HCT116 (cell line): ENCODE measurements at regions not wholly inside any gene's neighbourhood (a gene's known extent, or its start where the extent isn't known, plus 50 kb on each side); places are given as distances from the start of the nearest gene placed in this dataset.
"Not testable (repeated sequence)": the region's sequence is repeated elsewhere in the genome, so short reads cannot be mapped to it uniquely, and the experiment has no call there.

ENCODE experiments used
- ATAC-seq: fragments of 200-7000 bp; cut with Tn5 transposase; 2 replicates; pipeline ENCODE4 v1.9.1; 2020; ENCODE audit warnings: mild to moderate bottlenecking, moderate library complexity
- BruUV-seq: library from RNA; stranded (reverse); fragments of 400-500 nt; replicated peaks from 2 replicates; lab custom pipeline; 2021; lab: Mats Ljungman, UMichigan
- CTCF ChIA-PET: fragments of 300-600 bp; sonication (Branson Sonifier 250); formaldehyde crosslinking; loops from one replicate; lab custom pipeline; 2021; ENCODE audit warnings: antibody characterized with exemption; lab: Charles Lee
- POLR2A ChIA-PET: fragments of 300-600, 350-600 bp; sonication (Branson Sonifier 250); formaldehyde crosslinking; loops from one replicate; lab custom pipeline; 2021; ENCODE audit warnings: antibody characterized with exemption; lab: Charles Lee
- RAD21 ChIA-PET, 2 experiments: fragments of 300-600 bp; sonication (Branson Sonifier 250); formaldehyde crosslinking; loops; one replicate each; lab custom pipeline; 2023; ENCODE audit warnings: low total read pairs in 2 of 2; ENCODE audit not compliant: uncharacterized antibody in 2 of 2, unreplicated experiment in 2 of 2, low non-redundant PET in 1 of 2; lab: Charles Lee
- DNase-seq: peaks from one replicate; pipeline ENCODE4 v3.0.0-alpha.2; 2010; ENCODE audit warnings: low read depth, low spot score
- H2AFZ ChIP-seq: fragments of 200-600 bp; shearing (Covaris generic), sonication (generic); 2 replicates; pipeline ENCODE4 v1.6.1; 2017; ENCODE audit warnings: low read depth, mixed run types, mixed read lengths, antibody characterized with exemption, low read length; ENCODE audit not compliant: poor library complexity, severe bottlenecking
- H3K27ac ChIP-seq: 2 replicates; pipeline ENCODE4 v1.5.1; 2012; ENCODE audit warnings: low read depth, low read length
- H3K27me3 ChIP-seq: fragments of 200-600 bp; sonication (generic); 2 replicates; pipeline ENCODE4 v1.6.1; 2016; ENCODE audit warnings: mixed run types, low read length, mixed read lengths; ENCODE audit not compliant: insufficient read depth
- H3K36me3 ChIP-seq, 2 experiments: fragments of 200-500 bp in 1 of 2; fragments of 200-600 bp in 1 of 2; sonication (Bioruptor generic) in 1 of 2; sonication (generic) in 1 of 2; 2 replicates each; pipeline versions ENCODE4 v1.5.1 to v1.6.1; 2014 to 2016; ENCODE audit warnings: low read length in 2 of 2, inconsistent platforms in 1 of 2, mixed read lengths in 1 of 2, mixed run types in 1 of 2; ENCODE audit not compliant: insufficient read depth in 2 of 2, control insufficient read depth in 1 of 2
- H3K4me1 ChIP-seq, 2 experiments: fragments of 200-600 bp in 1 of 2; sonication (generic) in 1 of 2; 2 replicates each; pipeline versions ENCODE4 v1.5.1 to v1.6.1; 2012 to 2017; ENCODE audit warnings: low read length in 2 of 2, inconsistent platforms in 1 of 2, mild to moderate bottlenecking in 1 of 2, mixed read lengths in 1 of 2, mixed run types in 1 of 2, moderate library complexity in 1 of 2; ENCODE audit not compliant: insufficient read depth in 2 of 2, control insufficient read depth in 1 of 2
- H3K4me2 ChIP-seq: fragments of 200-600 bp; sonication (generic); 2 replicates; pipeline ENCODE4 v1.6.1; 2017; ENCODE audit warnings: mixed run types, low read length, mixed read lengths
- H3K4me3 ChIP-seq, 2 experiments: fragments of 200-600 bp in 1 of 2; sonication (generic) in 1 of 2; replicated peaks in 1 of 2; 2 replicates each; pipeline ENCODE4 v1.5.1; 2011 to 2016; ENCODE audit warnings: low read length in 2 of 2, control low read depth in 1 of 2, low read depth in 1 of 2, mild to moderate bottlenecking in 1 of 2, mixed read lengths in 1 of 2, mixed run types in 1 of 2
- H3K79me2 ChIP-seq: fragments of 200-600 bp; sonication (generic); 2 replicates; pipeline ENCODE4 v1.6.1; 2017; ENCODE audit warnings: mild to moderate bottlenecking, mixed run types, low read length, moderate library complexity, mixed read lengths; ENCODE audit not compliant: insufficient read depth
- H3K9ac ChIP-seq: fragments of 200-600 bp; sonication (generic); 2 replicates; pipeline ENCODE4 v1.6.1; 2016; ENCODE audit warnings: low read length, mixed read lengths
- H3K9me2 ChIP-seq: fragments of 200-600 bp; sonication (generic), shearing (Covaris generic); 2 replicates; pipeline ENCODE4 v1.6.1; 2017; ENCODE audit warnings: mixed run types, mild to moderate bottlenecking, moderate library complexity; ENCODE audit not compliant: insufficient read depth
- H3K9me3 ChIP-seq, 2 experiments: fragments of 200-500 bp in 1 of 2; fragments of 200-600 bp in 1 of 2; sonication (Bioruptor generic) in 1 of 2; sonication (generic) in 1 of 2; 2 replicates each; pipeline ENCODE4 v1.6.1; 2014 to 2017; ENCODE audit warnings: low read length in 2 of 2, mixed read lengths in 2 of 2, inconsistent platforms in 1 of 2, low read depth in 1 of 2, mild to moderate bottlenecking in 1 of 2, mixed run types in 1 of 2, moderate library complexity in 1 of 2; ENCODE audit not compliant: control insufficient read depth in 1 of 2, insufficient read depth in 1 of 2
- H4K20me1 ChIP-seq: fragments of 200-600 bp; sonication (generic), shearing (Covaris generic); 2 replicates; pipeline ENCODE4 v1.6.1; 2017; ENCODE audit warnings: mixed run types, mild to moderate bottlenecking, moderate library complexity; ENCODE audit not compliant: insufficient read depth
- CBX3 ChIP-seq: IDR thresholded peaks from 2 replicates; pipeline ENCODE4 v1.6.1; 2012; ENCODE audit warnings: low read depth
- EGR1 ChIP-seq: IDR thresholded peaks from 2 replicates; pipeline ENCODE4 v1.6.1; 2012; ENCODE audit warnings: low read depth
- ELF1 ChIP-seq: IDR thresholded peaks from 2 replicates; pipeline ENCODE4 v1.6.1; 2012; ENCODE audit warnings: low read depth, borderline replicate concordance
- JUND ChIP-seq: IDR thresholded peaks from 2 replicates; pipeline ENCODE4 v1.6.1; 2012
- POLR2A ChIP-seq: IDR thresholded peaks from 2 replicates; pipeline ENCODE4 v1.7.0; 2011; ENCODE audit warnings: borderline replicate concordance; ENCODE audit not compliant: insufficient read depth, insufficient read length; ENCODE audit errors: extremely low read depth
- POLR2AphosphoS5 ChIP-seq: IDR thresholded peaks from 2 replicates; pipeline ENCODE4 v1.6.1; 2011; ENCODE audit warnings: mild to moderate bottlenecking, low read depth, low read length, moderate library complexity
- SIN3A ChIP-seq: IDR thresholded peaks from 2 replicates; pipeline ENCODE4 v1.6.1; 2012; ENCODE audit warnings: low read depth
- SP1 ChIP-seq: IDR thresholded peaks from 2 replicates; pipeline ENCODE4 v1.6.1; 2012; ENCODE audit warnings: low read depth
- SRF ChIP-seq: IDR thresholded peaks from 2 replicates; pipeline ENCODE4 v1.6.1; 2012; ENCODE audit warnings: low read depth
- TCF7L2 ChIP-seq: IDR thresholded peaks from 2 replicates; pipeline ENCODE4 v1.7.0; 2011; ENCODE audit warnings: borderline replicate concordance, inconsistent platforms; ENCODE audit not compliant: insufficient read depth, insufficient read length; ENCODE audit errors: extremely low read depth
- YY1 ChIP-seq: IDR thresholded peaks from 2 replicates; pipeline ENCODE4 v1.6.1; 2011; ENCODE audit warnings: low read length, low read depth, moderate library complexity, mild to moderate bottlenecking; ENCODE audit not compliant: insufficient replicate concordance; ENCODE audit errors: extremely low read depth
- ZNF274 ChIP-seq: fragments of 200-500 bp; sonication (Bioruptor generic); IDR thresholded peaks from 2 replicates; pipeline ENCODE4 v1.6.1; 2014; ENCODE audit warnings: mild to moderate bottlenecking, low read depth, low read length, inconsistent platforms
- intact Hi-C: fragments of 100-400 bp; cut with micrococcal nuclease; formaldehyde crosslinking; loops from 2 replicates; pipeline ENCODE4 v1.10.0; 2022
- TF ChIP-seq, protein P1 (sequence below): IDR thresholded peaks from 2 replicates; pipeline ENCODE4 v1.6.1; 2012; ENCODE audit warnings: low read depth

- RAD21 ChIA-PET, H2AFZ ChIP-seq, H4K20me1 ChIP-seq, H3K4me3 ChIP-seq, H3K79me2 ChIP-seq, POLR2A ChIA-PET, H3K9ac ChIP-seq, H3K36me3 ChIP-seq, H3K27ac ChIP-seq, H3K9me2 ChIP-seq, intact Hi-C loops, H3K4me1 ChIP-seq, H3K9me3 ChIP-seq, CTCF ChIA-PET, BruUV-seq, H3K27me3 ChIP-seq, ATAC-seq, DNase-seq: not testable (repeated sequence)
- peak overlapping the region; percentile 23; the same call in 1 of the 2 replicates for H3K4me2 ChIP-seq
These were observed 56.2 kb upstream of the CCZ1B start for GRCh38 chr7:6882321-6882721.

DNA sequence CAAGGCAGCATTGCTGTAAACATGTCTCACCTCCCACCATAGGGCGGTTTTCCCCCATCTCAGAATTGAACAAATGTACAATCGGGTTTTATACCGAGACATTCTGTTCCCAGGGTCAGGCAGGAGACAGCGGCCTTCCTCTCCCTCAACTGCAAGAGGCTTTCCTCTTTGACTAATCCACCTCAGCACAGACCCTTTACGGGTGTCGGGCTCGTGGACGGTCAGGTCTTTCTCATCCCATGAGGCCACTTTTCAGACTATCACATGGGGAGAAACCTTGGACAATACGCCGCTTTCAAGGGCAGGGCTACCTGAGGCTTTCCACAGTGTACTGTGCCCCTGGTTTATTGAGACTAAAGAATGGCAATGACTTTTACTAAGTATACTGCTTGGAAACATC, 57.7 kb upstream of the CCZ1B start:
- DNase-seq, CTCF ChIA-PET, intact Hi-C loops, POLR2A ChIA-PET, H3K4me3 ChIP-seq, BruUV-seq, H4K20me1 ChIP-seq, H3K9me2 ChIP-seq, H3K9me3 ChIP-seq, RAD21 ChIA-PET, H2AFZ ChIP-seq, H3K79me2 ChIP-seq, H3K27me3 ChIP-seq, H3K9ac ChIP-seq, H3K4me1 ChIP-seq, H3K27ac ChIP-seq, ATAC-seq, H3K4me2 ChIP-seq, H3K36me3 ChIP-seq: not testable (repeated sequence)

GRCh38 chr7:6886198-6886597, 60.1 kb upstream of the CCZ1B start:
- ATAC-seq (no peak), DNase-seq (no peak)
- H2AFZ ChIP-seq, result no peak overlapping the region
- H3K4me3 ChIP-seq, result no peak overlapping the region
- POLR2A ChIA-PET, result no interaction called here
- no peak overlapping the region for H3K4me2 ChIP-seq
- H3K9ac ChIP-seq, result no peak overlapping the region
- H3K9me3 ChIP-seq, result no peaks in the 10 kb centered on the region
- H3K27me3 ChIP-seq, result no peaks in the 10 kb centered on the region
- H3K4me1 ChIP-seq, result peaks cover 0 to 9% of the 10 kb centered on the region in 2 experiments; a peak in 1 of 4 replicates
- no peaks in the 10 kb centered on the region for H4K20me1 ChIP-seq
- no peaks in the 10 kb centered on the region for H3K36me3 ChIP-seq
- RAD21 ChIA-PET, result no interaction called here
- H3K9me2 ChIP-seq, result no peaks in the 10 kb centered on the region
- H3K27ac ChIP-seq, result no peak overlapping the region
- intact Hi-C loops, result no loop called here
- no peaks in the 10 kb centered on the region for H3K79me2 ChIP-seq
- no TSS peak for BruUV-seq
- TF ChIP-seq, protein P1, sequence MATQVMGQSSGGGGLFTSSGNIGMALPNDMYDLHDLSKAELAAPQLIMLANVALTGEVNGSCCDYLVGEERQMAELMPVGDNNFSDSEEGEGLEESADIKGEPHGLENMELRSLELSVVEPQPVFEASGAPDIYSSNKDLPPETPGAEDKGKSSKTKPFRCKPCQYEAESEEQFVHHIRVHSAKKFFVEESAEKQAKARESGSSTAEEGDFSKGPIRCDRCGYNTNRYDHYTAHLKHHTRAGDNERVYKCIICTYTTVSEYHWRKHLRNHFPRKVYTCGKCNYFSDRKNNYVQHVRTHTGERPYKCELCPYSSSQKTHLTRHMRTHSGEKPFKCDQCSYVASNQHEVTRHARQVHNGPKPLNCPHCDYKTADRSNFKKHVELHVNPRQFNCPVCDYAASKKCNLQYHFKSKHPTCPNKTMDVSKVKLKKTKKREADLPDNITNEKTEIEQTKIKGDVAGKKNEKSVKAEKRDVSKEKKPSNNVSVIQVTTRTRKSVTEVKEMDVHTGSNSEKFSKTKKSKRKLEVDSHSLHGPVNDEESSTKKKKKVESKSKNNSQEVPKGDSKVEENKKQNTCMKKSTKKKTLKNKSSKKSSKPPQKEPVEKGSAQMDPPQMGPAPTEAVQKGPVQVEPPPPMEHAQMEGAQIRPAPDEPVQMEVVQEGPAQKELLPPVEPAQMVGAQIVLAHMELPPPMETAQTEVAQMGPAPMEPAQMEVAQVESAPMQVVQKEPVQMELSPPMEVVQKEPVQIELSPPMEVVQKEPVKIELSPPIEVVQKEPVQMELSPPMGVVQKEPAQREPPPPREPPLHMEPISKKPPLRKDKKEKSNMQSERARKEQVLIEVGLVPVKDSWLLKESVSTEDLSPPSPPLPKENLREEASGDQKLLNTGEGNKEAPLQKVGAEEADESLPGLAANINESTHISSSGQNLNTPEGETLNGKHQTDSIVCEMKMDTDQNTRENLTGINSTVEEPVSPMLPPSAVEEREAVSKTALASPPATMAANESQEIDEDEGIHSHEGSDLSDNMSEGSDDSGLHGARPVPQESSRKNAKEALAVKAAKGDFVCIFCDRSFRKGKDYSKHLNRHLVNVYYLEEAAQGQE, result no peak
- no peak for TF ChIP-seq EGR1
- TF ChIP-seq JUND, result no peak
- no peak for TF ChIP-seq SRF
- no peak for TF ChIP-seq ELF1
- TF ChIP-seq POLR2AphosphoS5, result no peak
- no peak for TF ChIP-seq POLR2A
- no peak for TF ChIP-seq SP1
- TF ChIP-seq YY1, result no peak
- no peak for TF ChIP-seq ZNF274
- TF ChIP-seq SIN3A, result no peak
- no peak for TF ChIP-seq CBX3
- TF ChIP-seq TCF7L2, result no peak
- TF ChIP-seq, all 23 proteins: peak for 0
- CTCF ChIA-PET, result no interaction called here
